ENCODE measurements at regions not wholly inside any gene's neighbourhood (a gene's known extent, or its start where the extent isn't known, plus 50 kb on each side); places are given as distances from the start of the nearest gene placed in this dataset.

DNA sequence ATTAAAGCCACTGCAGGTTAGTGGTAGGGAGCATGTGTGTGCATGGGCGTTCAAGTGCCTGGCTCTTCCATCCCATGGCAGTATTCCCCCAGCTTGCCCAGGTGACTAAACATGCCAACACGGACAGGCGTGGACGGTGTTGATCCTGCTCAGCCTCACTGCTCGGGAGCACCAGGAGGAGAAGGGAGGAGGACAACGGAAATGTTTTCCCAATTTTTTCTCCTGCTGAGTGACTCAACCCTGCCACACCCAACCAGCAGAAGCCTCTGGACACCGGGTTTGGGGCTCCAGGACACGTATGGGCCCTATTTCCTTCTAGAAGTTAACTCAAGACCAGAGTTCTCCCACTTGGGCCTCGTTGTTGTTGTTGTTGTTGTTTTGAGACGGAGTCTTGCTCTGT lies 139.1 kb downstream of the CYP26B1 start:
- Histone ChIP-seq H3K4me1 (ENCODE audit: control insufficient read depth in 1 of 2, low read depth in 2 of 2) (no peaks in the 10 kb centered on the region), H3K9me3 (no peaks in the 10 kb centered on the region), H3K36me3 (no peaks in the 10 kb centered on the region), H3K27me3 (replicated peaks; ENCODE audit: insufficient read depth) (no peaks in the 10 kb centered on the region), H3K4me3 (no peak overlapping the region), H3K27ac (no peak overlapping the region)
- DNase-seq (ENCODE audit: low spot score) (no peak), ATAC-seq (ENCODE audit: insufficient number of reproducible peaks, low FRiP score, low read depth) (no peak)
- TF ChIP-seq, protein P1, sequence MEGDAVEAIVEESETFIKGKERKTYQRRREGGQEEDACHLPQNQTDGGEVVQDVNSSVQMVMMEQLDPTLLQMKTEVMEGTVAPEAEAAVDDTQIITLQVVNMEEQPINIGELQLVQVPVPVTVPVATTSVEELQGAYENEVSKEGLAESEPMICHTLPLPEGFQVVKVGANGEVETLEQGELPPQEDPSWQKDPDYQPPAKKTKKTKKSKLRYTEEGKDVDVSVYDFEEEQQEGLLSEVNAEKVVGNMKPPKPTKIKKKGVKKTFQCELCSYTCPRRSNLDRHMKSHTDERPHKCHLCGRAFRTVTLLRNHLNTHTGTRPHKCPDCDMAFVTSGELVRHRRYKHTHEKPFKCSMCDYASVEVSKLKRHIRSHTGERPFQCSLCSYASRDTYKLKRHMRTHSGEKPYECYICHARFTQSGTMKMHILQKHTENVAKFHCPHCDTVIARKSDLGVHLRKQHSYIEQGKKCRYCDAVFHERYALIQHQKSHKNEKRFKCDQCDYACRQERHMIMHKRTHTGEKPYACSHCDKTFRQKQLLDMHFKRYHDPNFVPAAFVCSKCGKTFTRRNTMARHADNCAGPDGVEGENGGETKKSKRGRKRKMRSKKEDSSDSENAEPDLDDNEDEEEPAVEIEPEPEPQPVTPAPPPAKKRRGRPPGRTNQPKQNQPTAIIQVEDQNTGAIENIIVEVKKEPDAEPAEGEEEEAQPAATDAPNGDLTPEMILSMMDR (IDR thresholded peaks at IDR 0.05) = no peak

DNA sequence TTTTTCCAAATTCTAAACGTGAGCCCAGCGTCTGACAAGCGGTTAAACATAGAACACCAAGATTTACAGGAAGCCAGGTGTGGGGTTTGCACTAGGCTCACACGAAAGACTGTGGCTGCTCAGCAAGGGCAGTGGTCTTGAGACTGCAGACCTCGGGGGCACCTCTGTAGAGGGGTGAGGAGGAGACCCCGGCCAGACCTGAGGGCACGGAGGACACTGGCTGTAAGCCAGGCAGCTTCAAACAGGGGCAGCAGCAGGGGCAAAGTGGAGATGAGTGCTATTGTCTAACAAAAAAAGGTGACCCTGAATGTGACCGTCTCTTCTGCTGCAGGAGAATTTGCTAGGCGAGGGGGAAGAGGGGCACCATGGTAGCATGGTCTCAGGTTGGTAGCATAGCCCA lies 140.3 kb downstream of the CYP26B1 start:
- H3K4me3 ChIP-seq = no peak overlapping the region
- H3K36me3 ChIP-seq = no peaks in the 10 kb centered on the region
- no peaks in the 10 kb centered on the region for H3K27me3 ChIP-seq (replicated peaks; ENCODE audit: insufficient read depth)
- H3K4me1 ChIP-seq (ENCODE audit: control insufficient read depth in 1 of 2, low read depth in 2 of 2) = no peaks in the 10 kb centered on the region
- DNase-seq (ENCODE audit: low spot score) (no peak), ATAC-seq (ENCODE audit: insufficient number of reproducible peaks, low FRiP score, low read depth) (no peak)
- TF ChIP-seq, protein P1 (IDR thresholded peaks at IDR 0.05) = no peak
- H3K27ac ChIP-seq = no peak overlapping the region
- no peaks in the 10 kb centered on the region for H3K9me3 ChIP-seq

DNA sequence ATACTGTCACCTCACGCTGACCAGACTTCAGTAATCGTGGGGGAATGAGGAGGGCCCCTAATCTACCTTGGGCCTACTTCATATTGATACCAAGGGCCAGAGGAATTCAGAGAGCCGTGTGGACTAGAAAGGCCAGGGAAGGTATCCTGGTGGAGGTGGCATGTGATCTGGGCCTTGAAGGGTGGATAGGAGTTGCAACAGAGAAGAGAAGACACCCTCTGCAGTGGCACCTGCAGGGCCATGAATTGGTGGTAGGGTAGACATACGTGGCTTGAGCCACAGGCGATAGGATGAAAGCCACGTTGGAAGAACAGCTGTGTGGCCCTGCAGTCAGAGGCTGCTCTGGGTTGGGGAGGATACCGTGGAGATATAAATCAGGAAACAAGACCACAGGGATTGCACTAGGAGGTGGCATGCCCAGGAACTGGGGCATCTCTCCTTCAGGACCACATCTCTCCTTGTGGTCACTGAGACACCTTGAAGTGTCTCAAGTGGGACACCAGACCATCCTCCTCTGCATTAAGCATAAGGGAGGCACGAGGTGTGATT lies 141.4 kb downstream of the CYP26B1 start:
- DNase-seq (ENCODE audit: low spot score) (no peak), ATAC-seq (ENCODE audit: insufficient number of reproducible peaks, low FRiP score, low read depth) (no peak)
- no peaks in the 10 kb centered on the region for H3K9me3 ChIP-seq
- no peaks in the 10 kb centered on the region for H3K27me3 ChIP-seq (replicated peaks; ENCODE audit: insufficient read depth)
- H3K36me3 ChIP-seq = no peaks in the 10 kb centered on the region
- no peak overlapping the region for H3K27ac ChIP-seq
- no peaks in the 10 kb centered on the region for H3K4me1 ChIP-seq (ENCODE audit: control insufficient read depth in 1 of 2, low read depth in 2 of 2)
- H3K4me3 ChIP-seq = no peak overlapping the region
- TF ChIP-seq, protein P1 (IDR thresholded peaks at IDR 0.05) = no peak

DNA sequence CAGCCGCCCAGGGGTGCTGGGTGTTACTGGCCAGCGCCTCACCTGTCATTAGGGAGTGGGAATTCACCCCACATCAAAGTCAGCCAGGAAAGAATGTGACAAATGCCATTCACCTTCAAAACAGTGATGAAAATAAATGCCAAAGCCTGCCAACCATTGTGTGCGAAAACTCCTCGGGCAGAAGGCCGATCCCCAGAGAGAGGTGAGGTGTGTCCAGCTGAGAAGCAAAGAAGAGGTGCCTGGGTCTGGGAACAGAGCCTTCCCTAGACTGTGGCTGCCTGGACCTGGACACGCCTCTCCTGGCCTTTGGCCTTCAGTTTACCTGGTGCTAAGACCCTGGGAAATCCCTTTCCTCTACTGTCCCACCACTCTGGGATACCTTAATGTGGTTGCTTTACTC lies 142.7 kb downstream of the CYP26B1 start:
- DNase-seq (ENCODE audit: low spot score) = no peak
- Histone ChIP-seq H3K27ac (no peak overlapping the region), H3K36me3 (no peaks in the 10 kb centered on the region), H3K27me3 (replicated peaks; ENCODE audit: insufficient read depth) (no peaks in the 10 kb centered on the region), H3K9me3 (no peaks in the 10 kb centered on the region), H3K4me3 (no peak overlapping the region), H3K4me1 (ENCODE audit: control insufficient read depth in 1 of 2, low read depth in 2 of 2) (no peaks in the 10 kb centered on the region)
- TF ChIP-seq, protein P1 (IDR thresholded peaks at IDR 0.05) = no peak
- no peak for ATAC-seq (ENCODE audit: insufficient number of reproducible peaks, low FRiP score, low read depth)

DNA sequence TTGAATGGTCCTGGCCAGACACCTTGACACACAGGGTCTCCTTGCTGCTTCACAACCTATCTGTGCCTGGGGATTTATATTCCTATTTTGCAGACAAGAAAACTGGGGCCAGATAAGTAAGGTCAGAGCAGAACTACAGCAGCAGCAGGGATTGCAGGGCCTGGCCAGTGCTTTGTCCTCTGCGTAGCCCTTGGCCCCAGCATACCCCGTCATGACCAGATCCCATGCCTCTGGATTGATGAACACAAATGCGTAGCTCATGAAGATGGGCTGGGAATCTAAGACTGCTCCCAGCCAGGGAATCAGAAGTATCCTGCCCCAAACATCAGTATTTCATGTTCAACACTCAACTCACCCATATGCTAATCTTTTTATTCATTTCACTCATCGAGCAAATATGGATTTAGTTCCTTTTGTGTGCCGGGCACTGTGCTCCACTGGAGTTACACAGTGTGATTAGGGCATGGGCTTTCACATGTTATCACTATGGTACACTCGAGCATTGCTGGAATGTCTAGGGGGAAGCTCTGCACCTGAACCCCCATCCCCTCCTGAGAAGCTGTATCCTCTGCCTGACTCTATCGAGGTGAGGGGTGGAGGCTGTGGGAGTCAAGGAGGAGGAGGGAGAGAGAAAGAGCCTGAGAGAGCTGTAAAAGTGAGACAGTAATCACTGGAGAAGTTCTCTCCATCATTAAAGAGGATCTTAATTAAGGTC lies 143.3 kb downstream of the CYP26B1 start:
- Histone ChIP-seq H3K27ac (no peak overlapping the region), H3K9me3 (no peaks in the 10 kb centered on the region), H3K4me3 (no peak overlapping the region), H3K27me3 (replicated peaks; ENCODE audit: insufficient read depth) (no peaks in the 10 kb centered on the region), H3K36me3 (no peaks in the 10 kb centered on the region), H3K4me1 (ENCODE audit: control insufficient read depth in 1 of 2, low read depth in 2 of 2) (no peaks in the 10 kb centered on the region)
- ATAC-seq (ENCODE audit: insufficient number of reproducible peaks, low FRiP score, low read depth) (no peak), DNase-seq (ENCODE audit: low spot score) (no peak)
- TF ChIP-seq, protein P1 (IDR thresholded peaks at IDR 0.05) = no peak

All from thoracic aorta (tissue), 2 donors.